CD14-positive monocyte (primary cell): ENCODE measurements at regions not wholly inside any gene's neighbourhood (a gene's known extent, or its start where the extent isn't known, plus 50 kb on each side); places are given as distances from the start of the nearest gene placed in this dataset.

ENCODE experiments used
- DNase-seq, 3 donors: peaks; one replicate each; pipeline ENCODE4 v3.0.0-alpha.2; 2011 to 2022
- H2AFZ ChIP-seq: 2 replicates; pipeline ENCODE4 v1.6.0; 2012; ENCODE audit warnings: mild to moderate bottlenecking, low read depth, low read length, inconsistent platforms; ENCODE audit not compliant: insufficient read depth, poor library complexity, severe bottlenecking
- H3K27ac ChIP-seq, 2 donors: 1 replicate in 1 of 2; 2 replicates in 1 of 2; pipeline ENCODE4 v1.5.1; 2012 to 2013; ENCODE audit warnings: low read length in 2 of 2, control low read depth in 1 of 2, inconsistent platforms in 1 of 2, low read depth in 1 of 2, mild to moderate bottlenecking in 1 of 2
- H3K27me3 ChIP-seq, 2 donors: one replicate each; pipeline versions ENCODE4 v1.6.0 to v1.6.1; 2011 to 2013; ENCODE audit warnings: low read length in 2 of 2; ENCODE audit not compliant: control insufficient read depth in 2 of 2, insufficient read depth in 2 of 2
- H3K36me3 ChIP-seq, 2 donors: replicated peaks in 1 of 2; 1 replicate in 1 of 2; 2 replicates in 1 of 2; pipeline versions ENCODE4 v1.5.1 to v1.6.1; 2012 to 2013; ENCODE audit warnings: low read length in 2 of 2, control low read depth in 1 of 2, inconsistent platforms in 1 of 2, mild to moderate bottlenecking in 1 of 2; ENCODE audit not compliant: insufficient read depth in 2 of 2, control insufficient read depth in 1 of 2
- H3K4me1 ChIP-seq, 2 donors: 1 replicate in 1 of 2; 2 replicates in 1 of 2; pipeline versions ENCODE4 v1.5.1 to v1.6.1; 2012 to 2013; ENCODE audit warnings: low read length in 2 of 2, control low read depth in 1 of 2, inconsistent platforms in 1 of 2, mild to moderate bottlenecking in 1 of 2, moderate library complexity in 1 of 2; ENCODE audit not compliant: insufficient read depth in 2 of 2, control insufficient read depth in 1 of 2
- H3K4me2 ChIP-seq: replicated peaks from 2 replicates; pipeline ENCODE3; 2012; ENCODE audit warnings: low read length, moderate library complexity, mild to moderate bottlenecking; ENCODE audit not compliant: poor library complexity, severe bottlenecking; ENCODE audit errors: extremely low read depth
- H3K4me3 ChIP-seq, 3 experiments: fragments of 200-600 bp in 1 of 3; sonication (generic) in 1 of 3; replicated peaks in 1 of 3; 1 replicate in 2 of 3; 2 replicates in 1 of 3; pipeline ENCODE4 v1.5.1; 2011 to 2013; ENCODE audit warnings: low read length in 3 of 3, mild to moderate bottlenecking in 3 of 3, control low read depth in 2 of 3, low read depth in 2 of 3, inconsistent platforms in 1 of 3, moderate library complexity in 1 of 3
- H3K79me2 ChIP-seq: 2 replicates; pipeline ENCODE4 v1.6.0; 2012; ENCODE audit warnings: mild to moderate bottlenecking, control low read depth, inconsistent platforms, low read length, moderate library complexity; ENCODE audit not compliant: insufficient read depth
- H3K9ac ChIP-seq: 2 replicates; pipeline ENCODE4 v1.6.0; 2017; ENCODE audit warnings: low read length, mild to moderate bottlenecking; ENCODE audit not compliant: insufficient read depth, poor library complexity, severe bottlenecking
- H3K9me3 ChIP-seq, 2 donors: replicated peaks in 1 of 2; 1 replicate in 1 of 2; 2 replicates in 1 of 2; pipeline versions ENCODE4 v1.5.1 to v1.6.1; 2012 to 2013; ENCODE audit warnings: low read length in 2 of 2, control low read depth in 1 of 2; ENCODE audit not compliant: control insufficient read depth in 1 of 2, insufficient read depth in 1 of 2
- H4K20me1 ChIP-seq: 2 replicates; pipeline ENCODE4 v1.6.0; 2012; ENCODE audit warnings: mild to moderate bottlenecking, low read length, control low read depth, moderate library complexity; ENCODE audit not compliant: insufficient read depth
- H3K27ac Mint-ChIP-seq, 7 donors: one replicate each; pipeline ENCODE4 v1.8.0; 2020; ENCODE audit warnings: mild to moderate bottlenecking in 7 of 7, mixed read lengths in 7 of 7, moderate library complexity in 6 of 7, inconsistent platforms in 2 of 7
- H3K27me3 Mint-ChIP-seq, 3 donors: one replicate each; pipeline ENCODE4 v1.8.0; 2021 to 2022; ENCODE audit warnings: low read depth in 3 of 3, mild to moderate bottlenecking in 3 of 3, mixed read lengths in 3 of 3, moderate library complexity in 3 of 3, inconsistent platforms in 1 of 3
- H3K36me3 Mint-ChIP-seq, 2 donors: one replicate each; pipeline ENCODE4 v1.8.0; 2020; ENCODE audit warnings: mixed read lengths in 2 of 2, inconsistent platforms in 1 of 2, mild to moderate bottlenecking in 1 of 2
- H3K4me1 Mint-ChIP-seq: one replicate; pipeline ENCODE4 v1.8.0; 2020; ENCODE audit warnings: mild to moderate bottlenecking, mixed read lengths
- H3K4me3 Mint-ChIP-seq, 2 donors: one replicate each; pipeline ENCODE4 v1.8.0; 2020; ENCODE audit warnings: mild to moderate bottlenecking in 2 of 2, mixed read lengths in 2 of 2, moderate library complexity in 1 of 2
- H3K9me3 Mint-ChIP-seq, 7 donors: one replicate each; pipeline ENCODE4 v1.8.0; 2020 to 2022; ENCODE audit warnings: mixed read lengths in 7 of 7, mild to moderate bottlenecking in 6 of 7, moderate library complexity in 6 of 7, inconsistent platforms in 2 of 7
- WGBS: methylation state at CpG from one replicate; pipeline ENCODE4 v1.1.5; 2013; ENCODE audit warnings: missing lambda C conversion rate; ENCODE audit not compliant: insufficient coverage; 5-methylcytosine and 5-hydroxymethylcytosine counted together
- intact Hi-C, 2 donors: fragments of 100-400 bp; cut with micrococcal nuclease; formaldehyde crosslinking; loops; one replicate each; pipeline versions ENCODE4 v1.15.0 to v1.15.1; 2023
- TF ChIP-seq, protein P1 (sequence below): fragments of 200-600 bp; IDR thresholded peaks from one replicate; pipeline ENCODE4 v1.8.0; 2022; ENCODE audit warnings: antibody characterized with exemption, mild to moderate bottlenecking

GRCh38 chr6:3663811-3664210 is 87.7 kb downstream of the PXDC1 start:
- H3K9ac ChIP-seq: no peak overlapping the region
- H3K79me2 ChIP-seq: no peaks in the 10 kb centered on the region
- no peaks in the 10 kb centered on the region for H3K36me3 ChIP-seq
- Mint-ChIP-seq H3K27me3 (peaks cover 2 to 5% (median 4%) of the 10 kb centered on the region in 3 donors), H3K4me3 (no peak overlapping the region), H3K9me3 (peaks cover 0 to 4% (median 1%) of the 10 kb centered on the region in 7 donors), H3K36me3 (no peaks in the 10 kb centered on the region), H3K4me1 (no peaks in the 10 kb centered on the region), H3K27ac (no peak overlapping the region)
- H3K27me3 ChIP-seq: no peaks in the 10 kb centered on the region
- no peak for DNase-seq
- TF ChIP-seq, protein P1, sequence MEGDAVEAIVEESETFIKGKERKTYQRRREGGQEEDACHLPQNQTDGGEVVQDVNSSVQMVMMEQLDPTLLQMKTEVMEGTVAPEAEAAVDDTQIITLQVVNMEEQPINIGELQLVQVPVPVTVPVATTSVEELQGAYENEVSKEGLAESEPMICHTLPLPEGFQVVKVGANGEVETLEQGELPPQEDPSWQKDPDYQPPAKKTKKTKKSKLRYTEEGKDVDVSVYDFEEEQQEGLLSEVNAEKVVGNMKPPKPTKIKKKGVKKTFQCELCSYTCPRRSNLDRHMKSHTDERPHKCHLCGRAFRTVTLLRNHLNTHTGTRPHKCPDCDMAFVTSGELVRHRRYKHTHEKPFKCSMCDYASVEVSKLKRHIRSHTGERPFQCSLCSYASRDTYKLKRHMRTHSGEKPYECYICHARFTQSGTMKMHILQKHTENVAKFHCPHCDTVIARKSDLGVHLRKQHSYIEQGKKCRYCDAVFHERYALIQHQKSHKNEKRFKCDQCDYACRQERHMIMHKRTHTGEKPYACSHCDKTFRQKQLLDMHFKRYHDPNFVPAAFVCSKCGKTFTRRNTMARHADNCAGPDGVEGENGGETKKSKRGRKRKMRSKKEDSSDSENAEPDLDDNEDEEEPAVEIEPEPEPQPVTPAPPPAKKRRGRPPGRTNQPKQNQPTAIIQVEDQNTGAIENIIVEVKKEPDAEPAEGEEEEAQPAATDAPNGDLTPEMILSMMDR: no peak
- no peaks in the 10 kb centered on the region for H3K4me1 ChIP-seq
- no peak overlapping the region for H3K4me2 ChIP-seq
- no peak overlapping the region for H3K4me3 ChIP-seq
- intact Hi-C loops: no loop called here
- WGBS: 92% methylated on average over 5 of the region's 6 CpGs
- H3K9me3 ChIP-seq: no peaks in the 10 kb centered on the region
- no peaks in the 10 kb centered on the region for H4K20me1 ChIP-seq
- H3K27ac ChIP-seq: no peak overlapping the region
- H2AFZ ChIP-seq: no peak overlapping the region

DNA sequence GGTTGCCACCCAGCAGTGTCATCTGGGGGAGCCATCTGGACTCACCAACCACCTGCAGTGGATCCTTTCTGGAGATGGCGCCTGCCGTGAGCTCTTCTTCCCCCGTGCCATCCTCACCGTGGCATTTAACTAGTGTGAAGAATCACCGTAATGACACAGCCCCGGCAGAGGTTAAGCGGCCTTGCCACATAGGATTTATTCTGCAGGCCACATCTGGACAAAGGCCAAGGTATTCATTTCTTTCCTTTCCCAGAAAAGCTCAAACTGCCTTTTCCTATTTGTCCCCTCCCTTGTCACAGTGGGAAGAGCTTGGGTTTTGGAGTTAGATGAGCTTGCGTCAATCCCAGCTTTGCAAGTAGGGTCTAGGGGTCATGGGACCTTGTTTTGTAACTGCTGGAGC is 88.4 kb downstream of the PXDC1 start:
- H3K79me2 ChIP-seq: no peaks in the 10 kb centered on the region
- TF ChIP-seq, protein P1: no peak
- Mint-ChIP-seq H3K4me3 (no peak overlapping the region), H3K27me3 (peaks cover 2 to 5% (median 4%) of the 10 kb centered on the region in 3 donors), H3K36me3 (no peaks in the 10 kb centered on the region), H3K27ac (peak overlapping the region in 1 of 7 donors; percentile 8), H3K4me1 (no peaks in the 10 kb centered on the region), H3K9me3 (peaks cover 0 to 4% (median 2%) of the 10 kb centered on the region in 7 donors)
- no peak overlapping the region for H2AFZ ChIP-seq
- H3K9me3 ChIP-seq: no peaks in the 10 kb centered on the region
- H3K9ac ChIP-seq: no peak overlapping the region
- DNase-seq: no peak
- intact Hi-C loops: no loop called here
- no peaks in the 10 kb centered on the region for H3K4me1 ChIP-seq
- H3K4me2 ChIP-seq: no peak overlapping the region
- H4K20me1 ChIP-seq: no peaks in the 10 kb centered on the region
- H3K4me3 ChIP-seq: no peak overlapping the region
- no peak overlapping the region for H3K27ac ChIP-seq
- no peaks in the 10 kb centered on the region for H3K36me3 ChIP-seq
- no peaks in the 10 kb centered on the region for H3K27me3 ChIP-seq
- WGBS: 100% methylated on average over 4 of the region's 8 CpGs
